OCI-LY1 (cell line): ENCODE measurements at regions not wholly inside any gene's neighbourhood (a gene's known extent, or its start where the extent isn't known, plus 50 kb on each side); places are given as distances from the start of the nearest gene placed in this dataset.

ENCODE experiments used
- H2AFZ ChIP-seq: fragments of 200-600 bp; sonication (generic), shearing (Covaris generic); 2 replicates; pipeline ENCODE4 v1.6.0; 2014; ENCODE audit warnings: antibody characterized with exemption, mild to moderate bottlenecking, low read length
- H3F3A ChIP-seq: fragments of 200-600 bp; sonication (generic), shearing (Covaris generic); 2 replicates; pipeline ENCODE4 v1.6.0; 2014; ENCODE audit warnings: mild to moderate bottlenecking, antibody characterized with exemption, low read length, moderate library complexity; ENCODE audit not compliant: insufficient read depth
- H3K27ac ChIP-seq: fragments of 200-600 bp; sonication (generic); 2 replicates; pipeline ENCODE4 v1.5.1; 2014; ENCODE audit warnings: low read length, mixed run types, mild to moderate bottlenecking, low read depth; ENCODE audit not compliant: poor library complexity, severe bottlenecking
- H3K27me3 ChIP-seq: fragments of 200-600 bp; sonication (generic); 2 replicates; pipeline ENCODE4 v1.6.0; 2014; ENCODE audit warnings: antibody characterized with exemption, mild to moderate bottlenecking, low read length, moderate library complexity; ENCODE audit not compliant: insufficient read depth
- H3K36me3 ChIP-seq: fragments of 200-600 bp; sonication (generic); 2 replicates; pipeline ENCODE4 v1.6.1; 2014; ENCODE audit warnings: mild to moderate bottlenecking, antibody characterized with exemption, low read length, moderate library complexity, mixed read lengths; ENCODE audit not compliant: insufficient read depth
- H3K4me1 ChIP-seq: fragments of 200-600 bp; sonication (generic); 2 replicates; pipeline ENCODE4 v1.5.1; 2014; ENCODE audit warnings: mild to moderate bottlenecking, low read length, moderate library complexity; ENCODE audit not compliant: insufficient read depth, severe bottlenecking
- H3K4me2 ChIP-seq: fragments of 200-600 bp; sonication (generic), shearing (Covaris generic); 2 replicates; pipeline ENCODE4 v1.6.1; 2014; ENCODE audit warnings: low read length
- H3K4me3 ChIP-seq: fragments of 200-600 bp; sonication (generic); 2 replicates; pipeline ENCODE4 v1.5.1; 2014; ENCODE audit warnings: low read length, low read depth, mild to moderate bottlenecking, mixed read lengths; ENCODE audit not compliant: poor library complexity, severe bottlenecking
- H3K79me2 ChIP-seq: fragments of 200-600 bp; shearing (Covaris generic); 2 replicates; pipeline ENCODE4 v1.6.1; 2016; ENCODE audit warnings: mixed run types, low read length, mixed read lengths; ENCODE audit not compliant: insufficient read depth
- H3K9ac ChIP-seq: fragments of 200-600 bp; sonication (generic), shearing (Covaris generic); 2 replicates; pipeline ENCODE4 v1.6.1; 2014; ENCODE audit warnings: mild to moderate bottlenecking, low read length, mixed read lengths
- H3K9me2 ChIP-seq: fragments of 200-600 bp; sonication (generic), shearing (Covaris generic); 2 replicates; pipeline ENCODE4 v1.6.1; 2014; ENCODE audit warnings: low read depth, mild to moderate bottlenecking, low read length, mixed read lengths
- H3K9me3 ChIP-seq: fragments of 200-600 bp; shearing (Covaris generic); 2 replicates; pipeline ENCODE4 v1.6.1; 2014; ENCODE audit warnings: low read length, mixed read lengths
- H4K20me1 ChIP-seq: fragments of 200-600 bp; sonication (generic), shearing (Covaris generic); 2 replicates; pipeline ENCODE4 v1.6.0; 2016; ENCODE audit warnings: mild to moderate bottlenecking, low read length; ENCODE audit not compliant: insufficient read depth
- EZH2 ChIP-seq: fragments of 200-600 bp; sonication (generic), shearing (Covaris generic); IDR thresholded peaks from 2 replicates; pipeline ENCODE4 v1.8.0; 2017; ENCODE audit warnings: borderline replicate concordance, mixed run types, mild to moderate bottlenecking, antibody characterized with exemption, low read length, moderate library complexity, mixed read lengths
- TF ChIP-seq, protein P1 (sequence below): fragments of 200-600 bp; sonication (generic), shearing (Covaris generic); IDR thresholded peaks from 2 replicates; pipeline ENCODE4 v1.5.1; 2017; ENCODE audit warnings: mild to moderate bottlenecking, antibody characterized with exemption, low read length, moderate library complexity, mixed read lengths

GRCh38 chr4:86441175-86441936 is 81.5 kb upstream of the MAPK10 start:
- H3K4me3 ChIP-seq: no peak overlapping the region
- H3K27ac ChIP-seq: no peak overlapping the region

DNA sequence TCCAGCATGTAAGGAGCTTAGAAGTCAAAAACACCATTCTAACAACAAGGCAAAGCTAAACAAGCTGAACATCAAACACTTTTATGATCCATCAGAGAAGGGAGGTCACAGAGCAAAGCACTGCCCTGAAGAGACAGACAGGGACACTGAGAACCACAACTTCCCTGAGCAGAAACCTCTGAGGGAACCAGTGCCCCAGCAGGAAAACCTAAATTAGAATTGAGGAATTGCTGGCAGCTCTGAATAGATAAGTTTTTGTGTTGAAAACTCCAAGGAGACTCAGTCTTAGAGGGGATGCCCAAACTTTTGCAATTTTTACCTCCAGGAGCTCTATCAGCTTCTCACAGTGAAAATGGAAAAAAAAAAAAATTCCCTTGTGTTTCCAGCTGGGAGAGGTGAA is 83.0 kb upstream of the MAPK10 start:
- Histone ChIP-seq H2AFZ (no peak overlapping the region), H3K27ac (no peak overlapping the region), H3K27me3 (no peaks in the 10 kb centered on the region)

More at GRCh38 chr4:86441175-86441936, 81.5 kb upstream of the MAPK10 start:
- Histone ChIP-seq H3K9ac (no peak overlapping the region), H4K20me1 (no peaks in the 10 kb centered on the region), H3K36me3 (no peaks in the 10 kb centered on the region), H3K4me2 (no peak overlapping the region), H3F3A (no peaks in the 10 kb centered on the region), H2AFZ (no peak overlapping the region), H3K79me2 (no peaks in the 10 kb centered on the region), H3K9me3 (no peaks in the 10 kb centered on the region), H3K27me3 (no peaks in the 10 kb centered on the region), H3K4me1 (no peaks in the 10 kb centered on the region), H3K9me2 (no peaks in the 10 kb centered on the region)
- TF ChIP-seq, protein P1, sequence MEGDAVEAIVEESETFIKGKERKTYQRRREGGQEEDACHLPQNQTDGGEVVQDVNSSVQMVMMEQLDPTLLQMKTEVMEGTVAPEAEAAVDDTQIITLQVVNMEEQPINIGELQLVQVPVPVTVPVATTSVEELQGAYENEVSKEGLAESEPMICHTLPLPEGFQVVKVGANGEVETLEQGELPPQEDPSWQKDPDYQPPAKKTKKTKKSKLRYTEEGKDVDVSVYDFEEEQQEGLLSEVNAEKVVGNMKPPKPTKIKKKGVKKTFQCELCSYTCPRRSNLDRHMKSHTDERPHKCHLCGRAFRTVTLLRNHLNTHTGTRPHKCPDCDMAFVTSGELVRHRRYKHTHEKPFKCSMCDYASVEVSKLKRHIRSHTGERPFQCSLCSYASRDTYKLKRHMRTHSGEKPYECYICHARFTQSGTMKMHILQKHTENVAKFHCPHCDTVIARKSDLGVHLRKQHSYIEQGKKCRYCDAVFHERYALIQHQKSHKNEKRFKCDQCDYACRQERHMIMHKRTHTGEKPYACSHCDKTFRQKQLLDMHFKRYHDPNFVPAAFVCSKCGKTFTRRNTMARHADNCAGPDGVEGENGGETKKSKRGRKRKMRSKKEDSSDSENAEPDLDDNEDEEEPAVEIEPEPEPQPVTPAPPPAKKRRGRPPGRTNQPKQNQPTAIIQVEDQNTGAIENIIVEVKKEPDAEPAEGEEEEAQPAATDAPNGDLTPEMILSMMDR: no peak
- TF ChIP-seq EZH2: no peak

GRCh38 chr4:86443495-86443894 is 83.6 kb upstream of the MAPK10 start:
- Histone ChIP-seq H3K79me2 (no peaks in the 10 kb centered on the region), H3K9ac (no peak overlapping the region), H4K20me1 (no peaks in the 10 kb centered on the region), H3K4me3 (no peak overlapping the region), H2AFZ (no peak overlapping the region; the same call in 1 of the 2 replicates), H3F3A (no peaks in the 10 kb centered on the region), H3K9me3 (no peaks in the 10 kb centered on the region), H3K4me1 (no peaks in the 10 kb centered on the region), H3K9me2 (no peaks in the 10 kb centered on the region), H3K27ac (no peak overlapping the region), H3K4me2 (no peak overlapping the region), H3K36me3 (no peaks in the 10 kb centered on the region), H3K27me3 (no peaks in the 10 kb centered on the region)
- TF ChIP-seq EZH2: no peak
- TF ChIP-seq, protein P1: no peak

More for the DNA sequence above, 83.0 kb upstream of the MAPK10 start:
- Histone ChIP-seq H3K4me1 (no peaks in the 10 kb centered on the region), H3K4me2 (no peak overlapping the region), H3K4me3 (no peak overlapping the region), H3K36me3 (no peaks in the 10 kb centered on the region), H4K20me1 (no peaks in the 10 kb centered on the region), H3K9me3 (no peaks in the 10 kb centered on the region), H3K79me2 (no peaks in the 10 kb centered on the region), H3K9ac (no peak overlapping the region), H3K9me2 (no peaks in the 10 kb centered on the region), H3F3A (no peaks in the 10 kb centered on the region)
- TF ChIP-seq, protein P1: no peak
- no peak for TF ChIP-seq EZH2
